HEK293 (cell line): ENCODE measurements at regions not wholly inside any gene's neighbourhood (a gene's known extent, or its start where the extent isn't known, plus 50 kb on each side); places are given as distances from the start of the nearest gene placed in this dataset.
A peak's percentile ranks its signal among the peaks of the same experiment; 100 is the strongest.

Experiments
- GLI4 ChIP-seq: fragments of 450-650 bp; formaldehyde crosslinking; IDR thresholded peaks from 2 replicates; pipeline ENCODE4 v1.5.1; 2016; ENCODE audit warnings: missing biosample characterization, missing genetic modification characterization
- PATZ1 ChIP-seq: fragments of 450-650 bp; formaldehyde crosslinking; IDR thresholded peaks from 2 replicates; pipeline ENCODE4 v1.5.1; 2016; ENCODE audit warnings: missing biosample characterization, missing genetic modification characterization
- PRDM10 ChIP-seq: fragments of 450-650 bp; formaldehyde crosslinking; IDR thresholded peaks from 2 replicates; pipeline ENCODE4 v1.5.1; 2016; ENCODE audit warnings: missing biosample characterization, missing genetic modification characterization
- TCF7L2 ChIP-seq: IDR thresholded peaks from 2 replicates; pipeline ENCODE4 v1.6.1; 2011; ENCODE audit warnings: low read depth, mild to moderate bottlenecking, inconsistent platforms, low read length, moderate library complexity, borderline replicate concordance
- ZNF10 ChIP-seq: fragments of 450-650 bp; formaldehyde crosslinking; IDR thresholded peaks from 2 replicates; pipeline ENCODE4 v1.5.1; 2017; ENCODE audit warnings: missing biosample characterization, missing genetic modification characterization
- ZNF211 ChIP-seq: fragments of 450-650 bp; formaldehyde crosslinking; IDR thresholded peaks from 2 replicates; pipeline ENCODE4 v1.5.1; 2016; ENCODE audit warnings: low read depth, missing biosample characterization, missing genetic modification characterization
- TF ChIP-seq, protein P1 (sequence below): fragments of 450-650 bp; formaldehyde crosslinking; IDR thresholded peaks from 2 replicates; pipeline ENCODE4 v1.5.1; 2016; ENCODE audit warnings: missing biosample characterization, missing genetic modification characterization

- TF ChIP-seq, protein P1, sequence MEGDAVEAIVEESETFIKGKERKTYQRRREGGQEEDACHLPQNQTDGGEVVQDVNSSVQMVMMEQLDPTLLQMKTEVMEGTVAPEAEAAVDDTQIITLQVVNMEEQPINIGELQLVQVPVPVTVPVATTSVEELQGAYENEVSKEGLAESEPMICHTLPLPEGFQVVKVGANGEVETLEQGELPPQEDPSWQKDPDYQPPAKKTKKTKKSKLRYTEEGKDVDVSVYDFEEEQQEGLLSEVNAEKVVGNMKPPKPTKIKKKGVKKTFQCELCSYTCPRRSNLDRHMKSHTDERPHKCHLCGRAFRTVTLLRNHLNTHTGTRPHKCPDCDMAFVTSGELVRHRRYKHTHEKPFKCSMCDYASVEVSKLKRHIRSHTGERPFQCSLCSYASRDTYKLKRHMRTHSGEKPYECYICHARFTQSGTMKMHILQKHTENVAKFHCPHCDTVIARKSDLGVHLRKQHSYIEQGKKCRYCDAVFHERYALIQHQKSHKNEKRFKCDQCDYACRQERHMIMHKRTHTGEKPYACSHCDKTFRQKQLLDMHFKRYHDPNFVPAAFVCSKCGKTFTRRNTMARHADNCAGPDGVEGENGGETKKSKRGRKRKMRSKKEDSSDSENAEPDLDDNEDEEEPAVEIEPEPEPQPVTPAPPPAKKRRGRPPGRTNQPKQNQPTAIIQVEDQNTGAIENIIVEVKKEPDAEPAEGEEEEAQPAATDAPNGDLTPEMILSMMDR (tag by site-specific recombination): no peak
- TF ChIP-seq PRDM10 (tag by site-specific recombination) (peak; percentile 69; the same call in 1 of the 2 replicates), PATZ1 (tag by site-specific recombination) (no peak), ZNF10 (tag by site-specific recombination) (no peak), TCF7L2 (no peak), ZNF211 (no peak), GLI4 (tag by site-specific recombination) (no peak)
Measured at GRCh38 chr6:21800948-21801438, 207.4 kb downstream of the SOX4 start.
